ENCODE measurements at regions not wholly inside any gene's neighbourhood (a gene's known extent, or its start where the extent isn't known, plus 50 kb on each side); places are given as distances from the start of the nearest gene placed in this dataset.

- TF ChIP-seq TAF7 (optimal IDR thresholded peaks at IDR 0.05; ENCODE audit: borderline replicate concordance, low read depth, low read length) (no peak), RXRA (IDR thresholded peaks at IDR 0.05; ENCODE audit: insufficient read depth, low read depth, low read length) (no peak), RNF2 (IDR thresholded peaks at IDR 0.05; ENCODE audit: borderline replicate concordance, low read depth, low read length, missing control alignments, poor library complexity, severe bottlenecking) (no peak), NRF1 (IDR thresholded peaks at IDR 0.05; ENCODE audit: low read depth, low read length) (no peak), YY1 (IDR thresholded peaks at IDR 0.05; ENCODE audit: low read depth, low read length) (peak; percentile 58; the same call in 1 of the 2 replicates), SIRT6 (IDR thresholded peaks at IDR 0.05; ENCODE audit: low read length) (no peak), TBP (IDR thresholded peaks at IDR 0.05; ENCODE audit: low read depth, low read length) (no peak), HDAC2 (IDR thresholded peaks at IDR 0.05; ENCODE audit: borderline replicate concordance in 1 of 2, low read depth in 2 of 2, low read length in 2 of 2) (no peak), CREB1 (IDR thresholded peaks at IDR 0.05) (no peak), CHD2 (IDR thresholded peaks at IDR 0.05; ENCODE audit: low read length) (no peak), MAX (IDR thresholded peaks at IDR 0.05) (no peak), POLR2A (IDR thresholded peaks at IDR 0.05; ENCODE audit: control extremely low read depth in 1 of 2, low read depth in 2 of 2, low read length in 2 of 2) (no peak)
- TF ChIP-seq, protein P1, sequence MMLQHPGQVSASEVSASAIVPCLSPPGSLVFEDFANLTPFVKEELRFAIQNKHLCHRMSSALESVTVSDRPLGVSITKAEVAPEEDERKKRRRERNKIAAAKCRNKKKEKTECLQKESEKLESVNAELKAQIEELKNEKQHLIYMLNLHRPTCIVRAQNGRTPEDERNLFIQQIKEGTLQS (IDR thresholded peaks at IDR 0.05; ENCODE audit: insufficient read depth, low read depth, low read length): no peak
These were observed 600.7 kb upstream of the SGCD start (continued) for GRCh38 chr5:155726267-155726666.

Measured in H1 (cell line).